ENCODE measurements at regions not wholly inside any gene's neighbourhood (a gene's known extent, or its start where the extent isn't known, plus 50 kb on each side); places are given as distances from the start of the nearest gene placed in this dataset.
"Not testable (repeated sequence)": the region's sequence is repeated elsewhere in the genome, so short reads cannot be mapped to it uniquely, and the experiment has no call there.

GRCh38 chr12:83954956-83955601, 957.5 kb downstream of the SLC6A15 start:
- H3K9me3 Mint-ChIP-seq: peaks cover 0 to 42% (median 16%) of the 10 kb centered on the region in 6 donors
- no peaks in the 10 kb centered on the region for H3K36me3 Mint-ChIP-seq
- no peaks in the 10 kb centered on the region for H3K27me3 Mint-ChIP-seq (ENCODE audit: low read depth in 3 of 3)
- DNase-seq: no peak
- no peak overlapping the region for H3K27ac Mint-ChIP-seq
- H3K4me3 Mint-ChIP-seq: no peak overlapping the region
- H3K4me1 Mint-ChIP-seq: no peaks in the 10 kb centered on the region

GRCh38 chr12:83954071-83954789, 958.4 kb downstream of the SLC6A15 start:
- H3K27ac Mint-ChIP-seq: no peak overlapping the region
- no peaks in the 10 kb centered on the region for H3K4me1 Mint-ChIP-seq
- no peaks in the 10 kb centered on the region for H3K27me3 Mint-ChIP-seq (ENCODE audit: low read depth in 3 of 3)

GRCh38 chr12:83945871-83946270, 966.7 kb downstream of the SLC6A15 start:
- H3K27ac Mint-ChIP-seq: no peak overlapping the region
- peaks cover 0 to 34% (median 11%) of the 10 kb centered on the region in 6 donors for H3K9me3 Mint-ChIP-seq
- no peak overlapping the region for H3K4me3 Mint-ChIP-seq
- H3K27me3 Mint-ChIP-seq (ENCODE audit: low read depth in 3 of 3): peaks cover 0 to 1% (median 0%) of the 10 kb centered on the region in 3 donors
- no peak for DNase-seq
- no peaks in the 10 kb centered on the region for H3K36me3 Mint-ChIP-seq
- H3K4me1 Mint-ChIP-seq: no peaks in the 10 kb centered on the region

More at GRCh38 chr12:83954071-83954789, 958.4 kb downstream of the SLC6A15 start:
- Mint-ChIP-seq H3K9me3 (peaks cover 0 to 43% (median 15%) of the 10 kb centered on the region in 6 donors), H3K36me3 (no peaks in the 10 kb centered on the region), H3K4me3 (no peak overlapping the region)
- no peak for DNase-seq

GRCh38 chr12:83939718-83940117, 972.9 kb downstream of the SLC6A15 start:
- no peaks in the 10 kb centered on the region for H3K27me3 Mint-ChIP-seq (ENCODE audit: low read depth in 3 of 3)
- DNase-seq: no peak
- no peaks in the 10 kb centered on the region for H3K36me3 Mint-ChIP-seq
- peaks cover 1 to 19% (median 4%) of the 10 kb centered on the region in 6 donors for H3K9me3 Mint-ChIP-seq
- no peak overlapping the region for H3K27ac Mint-ChIP-seq
- no peak overlapping the region for H3K4me3 Mint-ChIP-seq
- no peaks in the 10 kb centered on the region for H3K4me1 Mint-ChIP-seq

- Mint-ChIP-seq H3K9me3 (peaks cover 0 to 19% (median 6%) of the 10 kb centered on the region in 6 donors), H3K4me3 (no peak overlapping the region), H3K27me3 (ENCODE audit: low read depth in 3 of 3) (peaks cover 0 to 3% (median 0%) of the 10 kb centered on the region in 3 donors), H3K36me3 (no peaks in the 10 kb centered on the region), H3K4me1 (no peaks in the 10 kb centered on the region), H3K27ac (no peak overlapping the region)
- DNase-seq: no peak
Measured at GRCh38 chr12:83933615-83934014, 979.0 kb downstream of the SLC6A15 start.

GRCh38 chr12:83932011-83932410, 980.6 kb downstream of the SLC6A15 start:
- peaks cover 0 to 28% (median 8%) of the 10 kb centered on the region in 6 donors for H3K9me3 Mint-ChIP-seq
- H3K4me3 Mint-ChIP-seq: no peak overlapping the region
- no peaks in the 10 kb centered on the region for H3K4me1 Mint-ChIP-seq
- DNase-seq: no peak
- peaks cover 0 to 3% (median 0%) of the 10 kb centered on the region in 3 donors for H3K27me3 Mint-ChIP-seq (ENCODE audit: low read depth in 3 of 3)
- no peaks in the 10 kb centered on the region for H3K36me3 Mint-ChIP-seq
- H3K27ac Mint-ChIP-seq: no peak overlapping the region

- Mint-ChIP-seq H3K4me3 (no peak overlapping the region), H3K9me3 (peaks cover 0 to 30% (median 9%) of the 10 kb centered on the region in 6 donors), H3K27ac (no peak overlapping the region), H3K27me3 (ENCODE audit: low read depth in 3 of 3) (peaks cover 0 to 3% (median 0%) of the 10 kb centered on the region in 3 donors), H3K36me3 (no peaks in the 10 kb centered on the region), H3K4me1 (no peaks in the 10 kb centered on the region)
- DNase-seq: no peak
Measured at GRCh38 chr12:83931451-83931850, 981.1 kb downstream of the SLC6A15 start.

- H3K9me3 Mint-ChIP-seq: peaks cover 0 to 35% (median 9%) of the 10 kb centered on the region in 6 donors
- H3K36me3 Mint-ChIP-seq; DNase-seq; H3K27ac Mint-ChIP-seq; H3K4me1 Mint-ChIP-seq; H3K4me3 Mint-ChIP-seq; H3K27me3 Mint-ChIP-seq (ENCODE audit: low read depth in 3 of 3): not testable (repeated sequence)
Measured at GRCh38 chr12:83929792-83930191, 982.8 kb downstream of the SLC6A15 start.

- H3K36me3 Mint-ChIP-seq: no peaks in the 10 kb centered on the region
- H3K27ac Mint-ChIP-seq: no peak overlapping the region
- H3K4me1 Mint-ChIP-seq: no peaks in the 10 kb centered on the region
- peaks cover 3 to 27% (median 13%) of the 10 kb centered on the region in 6 donors for H3K9me3 Mint-ChIP-seq
- H3K4me3 Mint-ChIP-seq: no peak overlapping the region
- no peaks in the 10 kb centered on the region for H3K27me3 Mint-ChIP-seq (ENCODE audit: low read depth in 3 of 3)
- no peak for DNase-seq
Measured at GRCh38 chr12:83920821-83921547, 991.6 kb downstream of the SLC6A15 start.

- Mint-ChIP-seq H3K4me1 (no peaks in the 10 kb centered on the region), H3K27me3 (ENCODE audit: low read depth in 3 of 3) (no peaks in the 10 kb centered on the region), H3K9me3 (peaks cover 3 to 21% (median 12%) of the 10 kb centered on the region in 6 donors), H3K36me3 (no peaks in the 10 kb centered on the region), H3K4me3 (no peak overlapping the region), H3K27ac (no peak overlapping the region)
- DNase-seq: no peak
Measured at GRCh38 chr12:83919081-83919480, 993.5 kb downstream of the SLC6A15 start.

- H3K4me3 Mint-ChIP-seq: no peak overlapping the region
- no peak overlapping the region for H3K27ac Mint-ChIP-seq
- no peaks in the 10 kb centered on the region for H3K27me3 Mint-ChIP-seq (ENCODE audit: low read depth in 3 of 3)
- peaks cover 10 to 64% (median 26%) of the 10 kb centered on the region in 6 donors for H3K9me3 Mint-ChIP-seq
- DNase-seq: no peak
- H3K4me1 Mint-ChIP-seq: no peaks in the 10 kb centered on the region
- peaks cover 0 to 7% (median 0%) of the 10 kb centered on the region in 3 donors for H3K36me3 Mint-ChIP-seq
Measured at GRCh38 chr12:83904175-83904574, 1008.4 kb downstream of the SLC6A15 start.

- H3K4me3 Mint-ChIP-seq: no peak overlapping the region
- H3K27ac Mint-ChIP-seq: no peak overlapping the region
- no peaks in the 10 kb centered on the region for H3K27me3 Mint-ChIP-seq (ENCODE audit: low read depth in 3 of 3)
- no peak for DNase-seq
- peaks cover 14 to 52% (median 36%) of the 10 kb centered on the region in 6 donors for H3K9me3 Mint-ChIP-seq
- H3K4me1 Mint-ChIP-seq: no peaks in the 10 kb centered on the region
- peaks cover 0 to 7% (median 0%) of the 10 kb centered on the region in 3 donors for H3K36me3 Mint-ChIP-seq
Measured at GRCh38 chr12:83896416-83896815, 1016.2 kb downstream of the SLC6A15 start.

- Mint-ChIP-seq H3K4me1 (no peaks in the 10 kb centered on the region), H3K36me3 (peaks cover 0 to 4% (median 0%) of the 10 kb centered on the region in 3 donors), H3K4me3 (no peak overlapping the region), H3K27ac (no peak overlapping the region), H3K27me3 (ENCODE audit: low read depth in 3 of 3) (no peaks in the 10 kb centered on the region), H3K9me3 (peaks cover 4 to 31% (median 15%) of the 10 kb centered on the region in 6 donors)
- DNase-seq: no peak
Measured at GRCh38 chr12:83893101-83893500, 1019.5 kb downstream of the SLC6A15 start.

- Mint-ChIP-seq H3K9me3 (peaks cover 4 to 19% (median 14%) of the 10 kb centered on the region in 6 donors), H3K4me3 (no peak overlapping the region), H3K27ac (no peak overlapping the region), H3K36me3 (peaks cover 0 to 4% (median 0%) of the 10 kb centered on the region in 3 donors), H3K27me3 (ENCODE audit: low read depth in 3 of 3) (no peaks in the 10 kb centered on the region), H3K4me1 (no peaks in the 10 kb centered on the region)
- DNase-seq: no peak
Measured at GRCh38 chr12:83889745-83890144, 1022.9 kb downstream of the SLC6A15 start.
